ENCODE measurements at regions not wholly inside any gene's neighbourhood (a gene's known extent, or its start where the extent isn't known, plus 50 kb on each side); places are given as distances from the start of the nearest gene placed in this dataset.
"Not testable (repeated sequence)": the region's sequence is repeated elsewhere in the genome, so short reads cannot be mapped to it uniquely, and the experiment has no call there.

DNA sequence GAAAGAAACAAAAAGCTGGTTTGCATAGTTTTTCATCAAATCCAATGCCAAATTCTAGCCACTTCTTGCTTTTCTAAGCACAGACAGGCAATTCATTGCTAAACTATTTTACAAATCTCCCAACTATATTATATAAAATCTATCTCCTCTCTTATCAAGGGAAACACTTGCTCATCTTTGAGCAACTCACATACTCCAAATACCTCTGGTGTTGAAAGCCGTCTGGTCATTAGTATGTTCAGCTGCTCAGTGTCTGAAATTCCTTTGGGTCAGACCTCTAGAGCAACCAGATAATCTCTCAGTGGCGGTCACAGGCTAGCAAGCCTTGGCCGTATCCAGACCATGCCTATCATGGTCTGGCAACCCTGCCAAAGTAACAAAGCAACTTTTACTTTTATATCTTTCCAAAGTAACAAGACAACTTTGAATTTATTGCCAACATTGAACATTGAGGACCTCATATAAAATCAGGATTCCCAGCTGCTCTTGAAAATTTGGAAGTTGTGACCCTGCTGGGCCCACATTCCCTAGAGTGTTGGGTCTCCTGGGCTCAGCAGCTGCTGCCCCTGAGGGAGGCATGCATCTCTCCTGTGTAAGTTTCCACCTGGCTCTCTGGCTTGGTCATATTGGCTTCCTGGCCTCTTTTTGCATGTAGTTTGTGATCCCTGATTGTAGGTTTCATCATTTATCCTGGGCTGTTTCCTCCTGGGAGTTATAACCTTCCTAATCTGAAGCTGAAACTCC is 56.8 kb upstream of the LANCL2 start:
- DNase-seq: no peak
- Mint-ChIP-seq H3K36me3 (peaks cover 0 to 5% (median 5%) of the 10 kb centered on the region in 3 donors), H3K4me3 (peak overlapping the region; percentile 75 to 79 (median 76)), H3K9me3 (peaks cover 0 to 7% (median 0%) of the 10 kb centered on the region in 6 donors), H3K27ac (peak overlapping the region; percentile 84 to 95 (median 91)), H3K4me1 (peaks cover 50 to 55% of the 10 kb centered on the region in 2 donors), H3K27me3 (ENCODE audit: low read depth in 3 of 3) (peaks cover 20 to 49% (median 39%) of the 10 kb centered on the region in 3 donors)

DNA sequence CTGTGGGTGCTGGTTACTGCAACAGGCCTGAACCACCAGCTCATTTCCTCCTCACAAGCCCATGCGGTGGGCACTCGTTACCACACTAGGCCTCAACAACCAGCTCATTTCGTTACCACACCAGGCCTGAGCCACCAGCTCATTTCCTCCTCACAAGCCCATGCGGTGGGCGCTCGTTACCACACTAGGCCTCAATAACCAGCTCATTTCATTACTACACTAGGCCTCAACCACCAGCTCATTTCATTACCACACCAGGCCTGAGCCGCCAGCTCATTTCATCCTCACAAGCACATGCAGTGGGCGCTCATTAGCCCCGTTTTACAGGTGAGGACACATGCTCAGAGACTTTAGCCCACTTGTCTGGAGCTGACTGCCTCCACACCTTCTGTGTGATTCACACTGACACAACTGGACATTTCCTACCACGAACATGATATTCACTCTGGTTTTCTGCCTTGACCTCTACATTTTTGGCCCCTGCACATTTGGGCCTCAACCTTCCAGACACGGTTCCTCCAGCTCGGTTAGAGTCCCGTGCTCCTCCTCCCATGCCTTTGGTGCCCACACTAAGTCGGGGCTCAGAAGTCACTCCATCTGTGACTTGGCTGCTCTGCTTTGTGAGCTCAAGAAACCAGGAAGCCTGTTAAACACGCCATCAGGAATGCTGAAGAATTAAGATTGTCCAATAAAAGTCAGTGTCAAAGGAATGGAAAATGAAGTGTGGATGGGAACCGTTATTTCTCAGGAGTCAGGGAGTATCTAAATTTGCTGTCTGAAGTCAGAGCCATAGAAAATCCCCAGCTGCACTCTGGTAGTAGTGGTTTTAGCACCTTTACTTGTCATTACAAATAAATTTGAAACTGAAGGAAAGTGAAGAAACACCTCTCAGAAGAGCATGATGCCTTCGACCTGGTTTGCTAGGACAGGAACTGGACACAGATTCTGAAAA is 55.8 kb upstream of the LANCL2 start:
- peaks cover 0 to 7% (median 0%) of the 10 kb centered on the region in 6 donors for H3K9me3 Mint-ChIP-seq
- H3K27me3 Mint-ChIP-seq (ENCODE audit: low read depth in 3 of 3): peaks cover 20 to 48% (median 37%) of the 10 kb centered on the region in 3 donors
- peaks cover 0 to 5% (median 5%) of the 10 kb centered on the region in 3 donors for H3K36me3 Mint-ChIP-seq
- peak; percentile 83 to 90 (median 86) for DNase-seq
- peaks cover 48 to 55% of the 10 kb centered on the region in 2 donors for H3K4me1 Mint-ChIP-seq
- H3K27ac Mint-ChIP-seq: peak overlapping the region; percentile 84 to 95 (median 91)
- peak overlapping the region; percentile 75 to 79 (median 76) for H3K4me3 Mint-ChIP-seq

DNA sequence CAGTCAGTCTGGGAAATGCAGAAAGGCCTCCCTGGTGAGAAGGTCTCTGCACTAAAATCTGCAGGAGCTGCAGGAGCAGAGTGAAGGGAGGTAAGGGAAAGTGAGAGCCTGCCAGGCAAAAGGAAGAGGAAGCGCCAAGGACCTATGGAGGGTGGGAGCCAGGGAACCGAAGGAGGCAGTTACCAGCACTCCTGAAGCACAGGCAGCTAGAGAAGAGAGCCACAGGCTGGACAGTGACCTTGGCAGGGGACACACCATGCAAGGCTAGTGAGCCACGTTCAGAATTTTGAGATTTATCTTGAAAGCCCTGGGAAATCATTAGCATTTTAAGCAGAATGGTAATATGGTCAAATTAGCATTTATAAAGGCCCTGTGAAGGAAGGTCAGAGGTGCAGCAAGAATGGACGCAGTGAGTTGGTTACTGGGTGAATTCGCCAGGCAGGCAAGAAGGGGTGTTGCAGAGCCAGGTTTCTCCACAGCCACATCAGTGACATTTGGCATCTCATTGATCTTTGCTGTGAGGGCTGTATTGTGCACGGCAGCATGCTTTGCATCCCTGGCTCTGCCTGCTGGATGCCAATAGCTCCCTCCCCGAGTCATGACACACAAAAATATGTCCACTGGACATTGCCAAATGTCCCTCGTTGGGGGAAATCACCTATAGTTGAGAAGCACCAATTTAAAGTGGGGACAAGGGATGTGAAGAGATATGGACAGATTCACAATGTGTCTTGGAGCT is 54.7 kb upstream of the LANCL2 start:
- Mint-ChIP-seq H3K27me3 (ENCODE audit: low read depth in 3 of 3) (peaks cover 24 to 49% (median 32%) of the 10 kb centered on the region in 3 donors), H3K4me1 (peaks cover 48 to 55% of the 10 kb centered on the region in 2 donors), H3K36me3 (peaks cover 0 to 5% (median 5%) of the 10 kb centered on the region in 3 donors), H3K9me3 (peaks cover 0 to 7% (median 0%) of the 10 kb centered on the region in 6 donors), H3K27ac (peak overlapping the region in 2 of 6 donors; percentile 12 to 62), H3K4me3 (peak overlapping the region; percentile 38 to 79 (median 76))
- DNase-seq: no peak

- not testable (repeated sequence) for H3K4me3 Mint-ChIP-seq, H3K36me3 Mint-ChIP-seq, H3K9me3 Mint-ChIP-seq, DNase-seq, H3K27ac Mint-ChIP-seq
- Mint-ChIP-seq H3K4me1 (peaks cover 46 to 50% of the 10 kb centered on the region in 2 donors), H3K27me3 (ENCODE audit: low read depth in 3 of 3) (peaks cover 19 to 43% (median 28%) of the 10 kb centered on the region in 3 donors)
These were observed 53.2 kb upstream of the LANCL2 start for GRCh38 chr7:55311892-55312291.

DNA sequence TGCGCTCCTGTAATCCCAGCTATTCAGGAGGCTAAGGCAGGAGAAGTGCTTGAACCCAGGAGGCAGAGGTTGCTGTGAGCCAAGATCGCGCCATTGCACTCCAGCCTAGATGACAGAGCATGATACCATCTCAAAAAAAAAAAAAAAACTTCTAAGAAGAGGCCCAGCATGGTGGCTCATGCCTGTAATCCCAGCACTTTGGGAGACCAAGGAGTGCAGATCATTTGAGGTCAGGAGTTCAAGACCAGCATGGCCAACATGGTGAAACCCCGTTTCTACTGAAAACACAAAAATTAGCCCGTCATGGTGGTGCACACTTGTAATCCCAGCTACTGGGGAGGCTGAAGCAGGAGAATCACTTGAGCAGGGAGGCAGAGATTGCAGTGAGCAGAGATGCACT is 51.5 kb upstream of the LANCL2 start:
- not testable (repeated sequence) for H3K9me3 Mint-ChIP-seq, H3K27ac Mint-ChIP-seq, H3K4me3 Mint-ChIP-seq, DNase-seq, H3K36me3 Mint-ChIP-seq
- Mint-ChIP-seq H3K27me3 (ENCODE audit: low read depth in 3 of 3) (peaks cover 17 to 45% (median 27%) of the 10 kb centered on the region in 3 donors), H3K4me1 (peaks cover 28 to 33% of the 10 kb centered on the region in 2 donors)

DNA sequence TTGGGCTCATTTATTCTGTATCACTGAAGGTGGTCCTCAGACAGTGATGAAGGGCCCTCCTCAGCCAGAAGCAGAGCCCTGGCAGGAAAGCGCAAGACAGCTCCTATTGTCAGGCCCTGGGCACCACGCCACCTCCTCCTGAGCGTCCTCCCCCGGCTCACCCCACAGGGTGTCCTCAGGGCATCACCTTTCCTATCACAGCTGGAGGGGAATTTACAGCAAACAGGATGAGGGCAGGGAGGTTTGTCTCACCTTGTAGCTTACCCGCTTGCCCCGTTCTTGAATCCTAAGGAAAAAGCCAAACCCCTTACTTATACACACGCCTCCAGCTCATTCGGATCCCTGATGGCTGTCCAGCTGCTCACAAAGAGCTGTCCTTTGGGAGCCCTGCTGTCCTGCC is 50.2 kb upstream of the LANCL2 start:
- Mint-ChIP-seq H3K4me3 (no peak overlapping the region), H3K27me3 (ENCODE audit: low read depth in 3 of 3) (peaks cover 13 to 43% (median 26%) of the 10 kb centered on the region in 3 donors), H3K4me1 (peaks cover 15 to 20% of the 10 kb centered on the region in 2 donors), H3K36me3 (peaks cover 0 to 8% (median 5%) of the 10 kb centered on the region in 3 donors), H3K27ac (no peak overlapping the region), H3K9me3 (peaks cover 0 to 5% (median under 1%) of the 10 kb centered on the region in 6 donors)
- no peak for DNase-seq
